Ishikawa (cell line): ENCODE measurements at regions not wholly inside any gene's neighbourhood (a gene's known extent, or its start where the extent isn't known, plus 50 kb on each side); places are given as distances from the start of the nearest gene placed in this dataset.

Source experiments
- CEBPB ChIP-seq: IDR thresholded peaks from 2 replicates; pipeline ENCODE4 v1.6.1; 2012
- CREB1 ChIP-seq: IDR thresholded peaks from 2 replicates; pipeline ENCODE4 v1.6.1; 2012; ENCODE audit warnings: low read depth
- EP300 ChIP-seq: IDR thresholded peaks from 2 replicates; pipeline ENCODE4 v1.6.1; 2012; ENCODE audit warnings: borderline replicate concordance
- TCF12 ChIP-seq: IDR thresholded peaks from 2 replicates; pipeline ENCODE4 v1.6.1; 2012; ENCODE audit warnings: low read depth
- ZBTB7A ChIP-seq: IDR thresholded peaks from 2 replicates; pipeline ENCODE4 v1.6.1; 2012; ENCODE audit warnings: low read depth
- TF ChIP-seq, protein P1 (sequence below): IDR thresholded peaks from 2 replicates; pipeline ENCODE4 v1.6.1; 2012; ENCODE audit warnings: low read depth, mild to moderate bottlenecking
- TF ChIP-seq, protein P2 (sequence below): IDR thresholded peaks from 2 replicates; pipeline ENCODE4 v1.6.1; 2012

DNA sequence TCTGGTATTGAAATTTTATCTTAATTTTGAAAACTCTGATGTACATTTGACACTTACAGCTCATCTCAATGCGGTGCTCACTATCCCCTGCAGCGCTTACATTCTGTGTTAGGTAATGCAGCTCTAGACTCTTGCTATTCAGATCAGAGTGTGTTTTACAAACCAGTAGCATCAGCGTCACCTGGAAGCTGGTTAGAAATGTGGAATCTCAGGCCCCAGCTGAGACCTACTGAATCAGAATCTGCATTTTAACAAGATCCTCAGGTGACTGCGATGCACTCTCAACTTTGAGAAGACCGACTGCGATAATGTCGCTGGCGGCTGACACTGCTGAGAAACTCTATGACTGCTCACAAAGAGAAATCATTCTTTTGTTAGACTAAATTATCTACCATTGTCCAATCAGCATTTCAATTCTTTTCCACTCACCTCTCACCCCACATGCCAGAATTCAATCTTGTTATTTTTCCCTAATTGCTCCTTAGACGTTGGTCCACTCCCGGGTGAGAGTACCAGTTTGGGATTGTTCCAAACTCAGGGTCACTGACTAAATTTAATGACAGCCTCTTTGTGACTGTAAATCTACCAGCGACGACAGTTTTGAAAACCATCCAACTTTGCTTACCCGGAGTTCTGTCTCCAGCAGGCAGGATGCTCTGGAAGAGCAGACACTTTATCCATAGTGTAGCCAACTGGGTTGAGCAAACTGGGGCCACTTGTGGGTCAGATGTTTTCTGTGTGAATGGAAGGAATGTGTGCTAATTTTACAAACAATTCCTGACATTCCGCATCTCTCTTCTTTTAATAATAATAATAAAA, 140.1 kb upstream of the BTBD3 start:
- TF ChIP-seq, protein P1, sequence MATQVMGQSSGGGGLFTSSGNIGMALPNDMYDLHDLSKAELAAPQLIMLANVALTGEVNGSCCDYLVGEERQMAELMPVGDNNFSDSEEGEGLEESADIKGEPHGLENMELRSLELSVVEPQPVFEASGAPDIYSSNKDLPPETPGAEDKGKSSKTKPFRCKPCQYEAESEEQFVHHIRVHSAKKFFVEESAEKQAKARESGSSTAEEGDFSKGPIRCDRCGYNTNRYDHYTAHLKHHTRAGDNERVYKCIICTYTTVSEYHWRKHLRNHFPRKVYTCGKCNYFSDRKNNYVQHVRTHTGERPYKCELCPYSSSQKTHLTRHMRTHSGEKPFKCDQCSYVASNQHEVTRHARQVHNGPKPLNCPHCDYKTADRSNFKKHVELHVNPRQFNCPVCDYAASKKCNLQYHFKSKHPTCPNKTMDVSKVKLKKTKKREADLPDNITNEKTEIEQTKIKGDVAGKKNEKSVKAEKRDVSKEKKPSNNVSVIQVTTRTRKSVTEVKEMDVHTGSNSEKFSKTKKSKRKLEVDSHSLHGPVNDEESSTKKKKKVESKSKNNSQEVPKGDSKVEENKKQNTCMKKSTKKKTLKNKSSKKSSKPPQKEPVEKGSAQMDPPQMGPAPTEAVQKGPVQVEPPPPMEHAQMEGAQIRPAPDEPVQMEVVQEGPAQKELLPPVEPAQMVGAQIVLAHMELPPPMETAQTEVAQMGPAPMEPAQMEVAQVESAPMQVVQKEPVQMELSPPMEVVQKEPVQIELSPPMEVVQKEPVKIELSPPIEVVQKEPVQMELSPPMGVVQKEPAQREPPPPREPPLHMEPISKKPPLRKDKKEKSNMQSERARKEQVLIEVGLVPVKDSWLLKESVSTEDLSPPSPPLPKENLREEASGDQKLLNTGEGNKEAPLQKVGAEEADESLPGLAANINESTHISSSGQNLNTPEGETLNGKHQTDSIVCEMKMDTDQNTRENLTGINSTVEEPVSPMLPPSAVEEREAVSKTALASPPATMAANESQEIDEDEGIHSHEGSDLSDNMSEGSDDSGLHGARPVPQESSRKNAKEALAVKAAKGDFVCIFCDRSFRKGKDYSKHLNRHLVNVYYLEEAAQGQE = no peak
- TF ChIP-seq CEBPB = no peak
- no peak for TF ChIP-seq ZBTB7A
- TF ChIP-seq EP300 = peak; percentile 56
- TF ChIP-seq, protein P2, sequence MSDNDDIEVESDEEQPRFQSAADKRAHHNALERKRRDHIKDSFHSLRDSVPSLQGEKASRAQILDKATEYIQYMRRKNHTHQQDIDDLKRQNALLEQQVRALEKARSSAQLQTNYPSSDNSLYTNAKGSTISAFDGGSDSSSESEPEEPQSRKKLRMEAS = no peak
- TF ChIP-seq TCF12 = peak; percentile 17; the same call in 1 of the 2 replicates
- TF ChIP-seq CREB1 = no peak
